ENCODE measurements at regions not wholly inside any gene's neighbourhood (a gene's known extent, or its start where the extent isn't known, plus 50 kb on each side); places are given as distances from the start of the nearest gene placed in this dataset.

- FAIRE-seq (no peak), DNase-seq (ENCODE audit: insufficient read length, low spot score) (no peak)
- TF ChIP-seq CTCF (IDR thresholded peaks at IDR 0.05; ENCODE audit: insufficient read depth, missing control alignments): no peak
Observed at GRCh38 chr10:3530346-3530745, 254.7 kb downstream of the KLF6 start.

GRCh38 chr10:3529691-3530090 lies 255.3 kb downstream of the KLF6 start:
- no peak for TF ChIP-seq CTCF (IDR thresholded peaks at IDR 0.05; ENCODE audit: insufficient read depth, missing control alignments)
- DNase-seq (ENCODE audit: insufficient read length, low spot score) (no peak), FAIRE-seq (no peak)

GRCh38 chr10:3528823-3529403 lies 256.1 kb downstream of the KLF6 start:
- no peak for TF ChIP-seq CTCF (IDR thresholded peaks at IDR 0.05; ENCODE audit: insufficient read depth, missing control alignments)
- FAIRE-seq (no peak), DNase-seq (ENCODE audit: insufficient read length, low spot score) (no peak)

- FAIRE-seq: no peak
Observed at GRCh38 chr10:3528271-3528670, 256.7 kb downstream of the KLF6 start.

GRCh38 chr10:3527869-3528268 lies 257.1 kb downstream of the KLF6 start:
- TF ChIP-seq CTCF (IDR thresholded peaks at IDR 0.05; ENCODE audit: insufficient read depth, missing control alignments): no peak
- FAIRE-seq (no peak), DNase-seq (ENCODE audit: insufficient read length, low spot score) (no peak)

More at GRCh38 chr10:3528271-3528670, 256.7 kb downstream of the KLF6 start:
- no peak for DNase-seq (ENCODE audit: insufficient read length, low spot score)
- TF ChIP-seq CTCF (IDR thresholded peaks at IDR 0.05; ENCODE audit: insufficient read depth, missing control alignments): no peak

GRCh38 chr10:3526727-3527501 lies 258.1 kb downstream of the KLF6 start:
- TF ChIP-seq CTCF (IDR thresholded peaks at IDR 0.05; ENCODE audit: insufficient read depth, missing control alignments): no peak
- DNase-seq (ENCODE audit: insufficient read length, low spot score) (no peak), FAIRE-seq (no peak)

GRCh38 chr10:3525832-3526449 lies 259.1 kb downstream of the KLF6 start:
- FAIRE-seq: no peak
- TF ChIP-seq CTCF (IDR thresholded peaks at IDR 0.05; ENCODE audit: insufficient read depth, missing control alignments): no peak
- no peak for DNase-seq (ENCODE audit: insufficient read length, low spot score)

Data from D721Med (cell line).